ENCODE measurements at regions not wholly inside any gene's neighbourhood (a gene's known extent, or its start where the extent isn't known, plus 50 kb on each side); places are given as distances from the start of the nearest gene placed in this dataset.

DNA sequence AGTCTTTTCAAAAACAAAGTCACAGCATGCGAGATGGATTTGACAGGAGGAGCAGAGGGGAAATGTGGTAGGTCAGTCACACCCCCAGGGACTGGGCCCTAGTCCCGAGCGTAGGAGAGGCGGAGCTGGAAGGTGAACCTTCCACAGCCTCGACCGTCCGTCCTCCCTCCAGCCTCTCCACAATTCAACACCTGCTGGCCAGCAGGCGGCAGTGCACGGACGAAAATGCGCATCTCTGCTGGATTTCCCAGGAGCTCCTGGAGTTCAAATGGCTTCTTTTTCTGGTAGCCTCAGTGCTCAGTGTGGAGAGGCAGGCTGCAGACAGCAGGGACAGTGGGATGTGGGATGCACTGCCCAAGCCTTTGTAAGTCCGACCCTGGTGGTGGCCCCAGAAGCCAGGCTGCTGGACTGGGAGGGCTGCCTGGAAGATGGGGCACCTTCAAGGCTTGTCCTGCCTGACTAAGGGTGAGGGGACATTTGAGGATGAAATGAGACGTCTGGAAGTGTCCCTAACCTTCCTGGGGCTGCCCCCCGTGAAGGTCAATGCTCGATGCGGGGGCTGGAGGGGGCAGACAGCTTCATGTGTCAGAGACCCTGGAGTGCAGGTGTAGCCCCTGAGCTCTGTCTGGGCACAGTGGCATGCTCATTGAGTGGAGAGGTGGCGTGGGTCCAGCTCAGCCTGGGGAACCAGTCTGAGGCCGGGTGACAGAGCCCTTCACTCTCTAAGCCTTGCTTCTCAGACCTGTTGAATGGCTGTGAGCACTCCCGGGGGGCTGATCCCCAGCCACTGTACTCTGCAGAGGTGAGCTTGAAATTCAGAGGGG is 189.5 kb downstream of the TFCP2L1 start:
- no peak for DNase-seq (ENCODE audit: low read depth in 2 of 2)

DNA sequence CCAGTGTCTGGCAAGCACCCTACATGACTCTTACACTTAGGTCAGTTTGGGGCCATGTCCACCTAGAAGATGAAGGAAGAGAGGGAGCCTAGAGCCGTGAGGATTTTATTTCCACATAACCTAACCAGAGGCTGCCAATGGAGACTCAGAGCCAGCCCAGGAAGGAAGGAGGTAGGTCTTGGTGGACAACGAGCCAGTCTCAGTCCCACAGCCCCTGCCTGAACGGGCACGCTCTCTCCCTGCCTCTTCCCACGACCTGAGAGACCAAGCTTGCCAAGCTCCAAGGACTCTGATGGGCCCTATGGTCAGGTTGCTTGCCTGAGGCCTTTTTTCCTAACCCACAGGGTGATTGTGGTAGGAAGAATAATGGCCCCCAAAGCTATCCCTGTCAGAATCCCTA is 188.4 kb downstream of the TFCP2L1 start:
- DNase-seq (ENCODE audit: low read depth in 2 of 2) = no peak

DNA sequence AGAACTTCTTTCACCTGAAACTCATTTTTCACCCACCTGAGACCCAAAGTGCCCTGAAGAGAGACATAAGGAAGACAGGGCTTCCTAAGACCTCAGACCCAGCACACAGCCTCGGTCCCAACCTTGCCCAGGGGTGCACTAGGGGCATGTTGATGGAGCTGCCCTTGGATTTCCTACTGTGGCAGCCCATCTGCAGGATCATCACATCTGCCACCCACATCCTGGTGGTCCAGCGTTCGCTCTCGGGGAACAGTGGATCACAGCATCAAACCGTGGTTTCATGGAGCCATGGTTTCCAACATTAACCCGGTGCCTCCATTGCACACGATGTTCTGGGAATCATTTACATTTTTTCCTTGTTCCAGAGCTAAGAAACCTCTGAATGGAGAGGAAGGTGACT is 186.4 kb downstream of the TFCP2L1 start:
- DNase-seq (ENCODE audit: low read depth in 2 of 2) = no peak

DNA sequence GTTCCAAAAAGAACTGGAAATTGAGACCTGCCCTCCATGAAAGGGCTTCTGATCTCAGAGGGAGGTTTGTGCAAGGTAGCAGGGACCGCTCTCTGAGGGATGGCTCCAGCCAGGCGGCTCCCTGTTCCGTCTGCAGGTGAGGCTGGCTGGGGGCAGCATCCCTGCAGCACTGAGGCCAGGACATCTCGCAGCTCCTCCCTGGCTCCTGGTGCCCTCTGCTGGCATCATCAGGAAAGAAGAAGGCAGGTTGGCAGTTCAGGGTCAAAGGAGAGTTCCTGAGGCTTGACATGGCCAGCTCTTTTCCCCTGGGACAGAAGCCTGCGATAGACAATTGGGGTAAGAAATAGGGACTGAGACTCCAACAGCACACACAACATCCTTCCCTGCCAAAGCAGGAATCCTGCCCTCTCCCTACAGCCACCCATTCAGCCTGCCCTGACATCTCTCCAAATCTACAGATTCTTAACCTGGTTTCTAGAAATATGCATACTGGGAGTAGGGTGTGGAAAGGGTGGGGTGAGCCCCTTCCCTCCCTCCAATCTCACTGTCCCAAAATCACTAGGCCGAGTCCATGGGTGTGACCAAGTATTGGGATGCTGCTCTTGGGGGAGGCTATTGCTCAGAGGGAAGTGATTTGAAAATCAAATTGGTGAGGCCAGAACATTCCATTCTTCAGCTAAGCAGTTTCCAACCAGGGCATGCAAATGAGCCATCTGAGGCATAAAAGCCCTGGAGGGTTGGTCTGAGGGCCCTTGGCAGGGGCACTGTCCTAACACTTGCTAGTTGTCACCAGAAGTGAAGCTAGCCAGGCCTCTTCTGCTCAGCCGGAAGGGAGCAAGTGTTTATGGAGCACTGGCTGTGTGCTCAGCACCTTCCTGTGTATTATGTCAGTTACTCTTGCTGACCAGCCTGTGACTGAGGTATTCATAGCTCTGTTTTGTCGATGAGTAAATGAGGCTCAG is 185.4 kb downstream of the TFCP2L1 start:
- DNase-seq (ENCODE audit: low read depth in 2 of 2) = no peak

DNA sequence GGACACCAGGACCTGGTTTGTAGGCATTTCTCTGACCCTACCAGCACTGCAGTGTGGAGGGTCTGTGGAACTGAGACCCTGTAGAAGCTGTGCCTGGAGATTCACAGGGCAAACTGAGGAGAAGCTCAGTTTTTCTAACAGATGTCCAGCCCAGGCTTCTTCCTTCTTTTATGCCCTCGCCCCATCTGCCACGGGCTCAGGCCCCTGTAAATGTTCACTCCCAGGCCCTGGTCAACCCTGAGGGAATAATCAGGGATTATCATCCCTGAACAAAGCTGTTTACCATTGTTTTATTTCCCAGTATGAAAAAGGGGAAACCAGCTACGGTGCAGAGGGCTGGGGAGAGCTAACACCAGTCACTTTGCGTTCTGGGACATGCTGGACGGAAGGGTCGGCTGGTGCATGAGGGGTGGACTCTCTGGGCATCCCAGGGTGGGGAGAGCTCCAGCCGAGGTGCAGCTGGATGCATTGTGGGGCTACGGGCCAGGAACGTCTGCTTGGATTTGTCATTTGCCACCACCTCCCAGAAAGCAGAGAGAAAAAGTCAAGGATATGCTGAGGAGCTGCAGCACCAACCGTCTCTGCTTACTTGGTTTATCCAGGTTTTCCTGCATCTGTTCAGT is 183.8 kb downstream of the TFCP2L1 start:
- DNase-seq (ENCODE audit: low read depth in 2 of 2) = no peak

DNA sequence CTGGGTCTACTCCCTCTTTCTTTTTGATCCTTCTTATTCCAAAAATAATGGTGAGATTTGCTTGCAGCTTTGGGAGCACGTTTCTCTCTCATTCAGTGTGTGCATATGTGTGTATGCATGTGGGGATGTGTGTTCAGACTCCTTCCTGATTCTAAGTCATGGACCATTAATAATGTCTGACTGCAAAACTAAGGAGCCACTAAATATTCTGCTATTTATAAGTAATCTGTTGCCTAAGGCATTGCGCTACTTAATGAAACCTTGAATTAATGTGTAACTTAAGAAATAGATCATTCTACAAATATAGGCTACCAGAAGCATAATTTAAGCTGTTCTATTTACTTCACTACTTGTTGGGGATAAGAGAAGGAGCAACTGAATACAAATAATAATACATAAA is 182.1 kb downstream of the TFCP2L1 start:
- no peak for DNase-seq (ENCODE audit: low read depth in 2 of 2)

DNA sequence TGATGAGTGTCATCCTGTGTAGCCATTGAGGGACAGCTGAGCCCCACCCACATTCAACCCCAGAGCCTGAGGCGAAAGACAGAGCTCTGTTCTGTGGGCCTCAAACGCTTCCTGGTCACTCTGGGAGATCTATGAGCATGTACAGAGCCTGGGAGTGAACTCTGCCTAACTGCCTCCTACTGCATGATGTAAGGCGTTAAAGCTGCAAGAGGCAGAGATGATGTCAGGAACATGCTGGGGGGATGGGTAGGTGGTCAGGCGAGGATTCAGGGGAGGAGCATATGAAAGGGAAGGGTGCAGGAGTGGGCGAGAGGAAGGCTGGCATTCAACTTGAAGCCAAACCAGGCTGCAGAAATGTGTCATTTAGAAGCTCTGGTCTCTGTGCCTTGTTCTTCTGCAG is 181.0 kb downstream of the TFCP2L1 start:
- no peak for DNase-seq (ENCODE audit: low read depth in 2 of 2)

DNA sequence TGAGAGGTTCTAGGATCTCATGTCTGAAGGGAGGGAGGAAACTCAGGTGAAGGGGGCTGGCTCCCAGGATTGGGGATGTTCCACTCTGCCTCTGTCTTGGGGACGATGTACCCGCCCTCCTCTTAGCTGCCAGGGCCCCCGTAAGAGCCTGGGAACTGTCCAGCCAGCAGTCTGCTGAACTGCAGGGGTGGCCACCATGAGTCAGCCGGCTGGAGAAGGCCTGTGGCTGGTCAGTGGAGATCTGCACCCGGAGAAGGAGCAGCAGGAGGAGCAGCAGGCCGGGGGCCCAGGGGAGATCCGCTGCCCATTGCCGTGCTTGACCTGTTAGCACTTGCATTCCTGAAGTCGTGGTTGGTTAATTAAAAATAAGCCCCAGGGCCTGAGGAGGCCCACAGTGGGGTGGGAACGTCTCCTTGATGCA is 180.3 kb downstream of the TFCP2L1 start:
- no peak for DNase-seq (ENCODE audit: low read depth in 2 of 2)

DNA sequence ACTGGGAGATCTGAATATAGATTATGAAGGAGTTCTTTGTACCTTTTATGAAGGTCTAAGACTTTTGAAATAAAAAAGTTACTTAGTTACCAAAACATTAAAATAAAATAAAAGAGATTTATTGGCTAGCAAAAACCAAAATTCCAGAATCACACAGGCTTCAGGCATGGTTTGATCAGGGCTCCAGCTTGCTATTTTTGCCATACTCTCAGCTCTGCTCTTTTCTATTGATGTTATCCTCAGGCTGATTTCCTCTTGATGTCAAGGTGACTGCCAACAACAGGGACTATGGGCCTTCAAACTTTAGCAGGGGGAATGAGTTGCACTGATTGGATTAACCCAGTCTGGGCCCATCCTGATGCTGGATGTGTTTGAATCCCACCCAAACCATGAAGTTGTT is 174.1 kb downstream of the TFCP2L1 start:
- DNase-seq (ENCODE audit: low read depth in 2 of 2) = no peak

DNA sequence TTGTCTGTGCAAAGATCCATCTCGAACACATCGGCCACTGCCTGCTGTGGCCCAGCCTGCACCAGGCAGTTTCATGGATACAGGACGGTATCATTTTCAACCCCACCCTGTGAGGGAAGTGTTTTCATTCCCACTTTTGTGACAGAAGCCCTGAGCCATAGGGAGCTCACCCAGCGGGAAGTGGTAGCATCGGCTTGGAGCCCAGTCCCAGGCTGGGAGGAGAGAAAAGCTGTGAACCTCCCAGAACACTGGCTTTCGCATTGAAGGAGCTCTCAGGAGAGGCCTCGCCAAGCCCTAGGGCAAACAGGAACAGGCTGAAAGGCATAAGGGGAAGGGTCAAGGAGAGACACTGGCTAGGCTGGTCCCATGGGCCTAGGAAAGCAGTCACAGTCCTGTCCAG is 166.1 kb downstream of the TFCP2L1 start:
- no peak for DNase-seq (ENCODE audit: low read depth in 2 of 2)

DNA sequence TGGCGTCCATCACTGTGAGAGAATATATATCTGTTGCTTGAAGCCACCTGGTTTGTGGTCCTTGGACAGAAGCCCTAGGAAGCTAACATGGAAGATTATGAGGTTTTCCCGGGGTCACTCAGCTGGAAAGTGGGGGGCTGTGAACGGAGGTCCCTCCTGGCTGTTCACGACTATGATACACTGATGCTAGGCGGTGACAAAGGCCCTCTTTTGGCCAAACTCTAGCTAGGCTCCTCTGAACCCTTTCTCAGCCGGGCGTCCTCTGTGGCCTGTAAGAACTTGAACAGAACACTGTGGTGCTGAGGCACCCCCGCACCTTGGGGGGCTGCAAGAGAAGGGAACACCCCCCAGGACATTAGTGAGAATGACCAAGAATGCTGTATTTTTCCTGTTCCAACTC is 164.6 kb downstream of the TFCP2L1 start:
- no peak for DNase-seq (ENCODE audit: low read depth in 2 of 2)

DNA sequence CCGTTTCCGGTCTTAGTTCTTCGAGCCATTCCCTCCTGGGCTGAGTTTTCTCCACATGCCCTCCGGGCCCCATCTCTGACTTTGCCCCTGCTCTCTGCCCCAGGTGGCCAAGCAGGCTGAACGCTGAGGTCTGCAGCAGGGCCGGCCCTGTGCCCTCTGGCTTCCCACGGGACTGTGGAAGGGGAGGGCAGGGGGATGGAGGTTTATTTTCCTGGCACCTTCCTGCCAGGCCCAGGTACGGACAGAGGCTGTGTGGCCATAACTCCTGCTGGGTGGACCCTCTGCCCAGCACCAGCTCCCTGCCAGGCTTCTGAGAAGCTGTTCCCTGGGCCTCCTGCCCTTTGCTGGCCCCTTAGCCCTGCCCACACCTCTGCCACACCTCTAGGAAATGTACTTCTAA is 164.0 kb downstream of the TFCP2L1 start:
- no peak for DNase-seq (ENCODE audit: low read depth in 2 of 2)

DNA sequence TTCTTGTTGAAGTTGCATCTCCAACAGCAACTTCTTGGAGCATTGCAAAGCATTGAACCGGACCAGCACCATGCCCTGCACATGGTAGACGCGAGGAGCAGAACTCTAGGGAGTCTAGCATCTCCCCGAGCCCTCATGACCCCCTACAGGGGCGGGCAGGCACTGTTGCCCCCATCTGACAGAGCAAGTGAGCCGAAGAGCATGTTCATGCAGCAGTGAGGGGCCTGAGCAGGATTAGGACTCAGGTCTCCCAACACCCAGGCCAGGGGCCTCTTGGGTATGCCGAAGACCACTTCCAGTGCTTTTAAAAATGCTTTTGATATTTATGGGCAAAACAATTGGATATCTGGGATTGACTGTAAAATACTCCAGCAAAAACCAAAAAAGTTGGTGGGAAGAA is 163.3 kb downstream of the TFCP2L1 start:
- DNase-seq (ENCODE audit: low read depth in 2 of 2) = no peak

DNA sequence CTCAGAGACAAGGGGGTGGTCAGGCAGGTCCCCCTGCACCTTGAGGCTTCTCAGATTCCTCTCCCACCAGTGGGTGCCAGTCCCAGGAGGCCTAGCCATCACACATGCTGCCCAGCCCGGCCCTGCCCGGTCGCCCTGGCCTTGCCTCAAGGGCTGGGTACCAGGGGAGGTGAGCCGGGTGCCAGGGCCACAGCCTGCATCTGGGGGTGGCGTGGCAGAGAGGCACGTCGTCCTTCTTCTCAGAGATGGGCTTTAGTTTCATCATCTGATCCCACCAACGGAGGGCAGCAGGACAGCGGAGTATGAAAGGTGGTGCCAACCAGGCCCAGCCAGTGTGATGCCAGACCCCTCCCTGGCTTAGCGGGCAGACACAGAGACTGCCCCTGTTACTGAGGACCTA is 161.7 kb downstream of the TFCP2L1 start:
- DNase-seq (ENCODE audit: low read depth in 2 of 2) = no peak

DNA sequence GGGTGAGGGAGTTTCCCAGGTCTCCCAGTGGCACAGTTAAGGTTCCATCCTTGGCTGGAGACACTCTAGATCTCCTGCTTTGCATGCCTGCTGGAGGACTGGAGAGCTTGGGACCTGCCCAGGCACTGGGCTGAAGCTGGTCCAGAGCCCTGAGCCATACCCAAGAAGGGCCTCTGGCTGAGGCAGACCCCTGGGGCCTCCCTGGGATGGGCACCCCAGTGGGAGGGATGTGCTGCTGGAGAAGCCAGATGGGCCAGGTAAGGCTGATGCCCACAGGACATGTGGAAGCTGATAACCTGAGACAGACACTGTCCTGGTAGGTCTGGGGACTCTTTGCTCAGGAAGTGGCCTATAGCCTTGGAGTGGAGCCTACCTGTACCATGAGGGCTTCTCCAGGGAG is 160.7 kb downstream of the TFCP2L1 start:
- DNase-seq (ENCODE audit: low read depth in 2 of 2) = no peak

DNA sequence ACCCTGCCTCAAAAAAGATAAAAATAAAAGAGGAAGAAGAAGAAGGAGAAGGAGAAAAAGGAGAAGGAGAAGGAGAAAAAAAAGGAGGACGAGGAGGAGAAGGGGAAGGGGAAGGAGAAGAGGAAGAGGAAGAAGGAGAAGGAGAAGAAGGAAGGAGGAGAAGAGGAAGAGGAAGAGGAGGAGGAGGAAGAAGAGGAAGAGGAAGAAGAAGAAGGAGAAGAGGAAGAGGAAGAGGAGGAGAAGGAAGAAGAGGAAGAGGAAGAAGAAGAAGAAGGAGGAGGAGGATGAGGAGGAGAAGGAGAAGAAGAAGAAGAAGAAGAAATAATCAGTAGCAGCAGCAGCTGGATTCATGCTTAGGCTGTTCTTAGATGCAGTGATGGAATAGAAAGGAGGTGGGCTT is 159.7 kb downstream of the TFCP2L1 start:
- DNase-seq (ENCODE audit: low read depth in 2 of 2) = no peak

DNA sequence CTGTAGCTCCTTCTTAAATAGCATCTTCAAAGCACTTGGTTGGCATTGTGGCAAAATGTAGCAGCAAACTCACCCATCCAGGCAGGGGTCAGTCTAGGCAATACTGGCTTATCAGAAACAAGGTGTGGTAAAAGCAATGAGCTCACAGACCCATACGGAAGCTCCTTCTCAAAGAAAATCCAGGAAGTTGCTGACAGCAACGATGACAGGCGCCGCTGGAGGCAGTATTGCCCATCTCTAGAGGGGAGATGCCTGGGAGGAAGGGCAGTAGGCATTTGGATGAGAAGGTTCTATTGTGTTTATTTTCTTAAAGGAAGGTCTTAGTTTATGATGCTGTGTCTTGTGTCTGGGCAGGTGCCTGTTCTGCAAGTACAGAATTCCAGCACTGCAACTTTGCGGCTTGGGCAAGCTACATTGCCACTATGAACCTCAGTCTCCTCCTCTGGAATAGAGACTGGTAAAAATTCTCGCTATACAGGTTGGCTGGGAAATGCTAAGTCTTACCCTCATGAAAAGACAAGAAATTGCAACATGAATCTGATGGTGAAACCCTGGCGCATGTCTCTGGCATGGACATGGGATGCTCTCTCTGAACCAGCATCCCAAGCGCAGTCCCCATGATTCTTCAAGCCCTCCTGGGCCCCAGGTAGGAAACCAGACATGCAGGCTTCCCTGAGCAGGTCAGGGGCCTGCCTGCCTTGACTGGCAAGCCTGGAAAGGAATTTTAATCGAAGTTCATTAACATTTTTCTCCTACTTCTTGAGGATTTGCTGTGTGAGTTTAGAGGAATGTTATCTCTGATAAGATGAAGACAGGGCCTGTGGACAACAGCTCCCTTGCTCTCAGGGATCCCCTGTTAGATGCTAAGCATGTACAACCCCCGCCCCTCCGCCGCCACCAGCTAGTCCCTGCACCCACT is 156.0 kb downstream of the TFCP2L1 start:
- no peak for DNase-seq (ENCODE audit: low read depth in 2 of 2)

DNA sequence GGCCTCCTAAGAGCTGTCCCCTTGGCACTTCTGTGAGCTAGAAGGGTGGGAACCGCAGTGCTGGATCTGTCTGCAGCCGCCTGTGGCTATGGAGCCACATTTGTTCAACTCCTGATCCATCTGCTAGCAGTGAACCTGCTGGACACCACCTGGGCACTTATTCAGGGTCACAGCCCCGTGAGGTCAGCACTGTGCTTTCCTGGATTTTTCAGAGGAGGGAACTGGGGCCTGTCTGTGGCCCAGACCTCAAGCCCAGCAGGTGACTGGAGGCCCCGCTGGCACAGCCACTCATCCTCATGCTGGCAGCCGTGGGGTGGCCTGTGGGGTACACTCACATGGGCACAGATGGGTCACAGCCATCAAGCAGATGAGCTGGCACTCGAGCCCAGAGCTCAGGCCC is 155.3 kb downstream of the TFCP2L1 start:
- no peak for DNase-seq (ENCODE audit: low read depth in 2 of 2)

DNA sequence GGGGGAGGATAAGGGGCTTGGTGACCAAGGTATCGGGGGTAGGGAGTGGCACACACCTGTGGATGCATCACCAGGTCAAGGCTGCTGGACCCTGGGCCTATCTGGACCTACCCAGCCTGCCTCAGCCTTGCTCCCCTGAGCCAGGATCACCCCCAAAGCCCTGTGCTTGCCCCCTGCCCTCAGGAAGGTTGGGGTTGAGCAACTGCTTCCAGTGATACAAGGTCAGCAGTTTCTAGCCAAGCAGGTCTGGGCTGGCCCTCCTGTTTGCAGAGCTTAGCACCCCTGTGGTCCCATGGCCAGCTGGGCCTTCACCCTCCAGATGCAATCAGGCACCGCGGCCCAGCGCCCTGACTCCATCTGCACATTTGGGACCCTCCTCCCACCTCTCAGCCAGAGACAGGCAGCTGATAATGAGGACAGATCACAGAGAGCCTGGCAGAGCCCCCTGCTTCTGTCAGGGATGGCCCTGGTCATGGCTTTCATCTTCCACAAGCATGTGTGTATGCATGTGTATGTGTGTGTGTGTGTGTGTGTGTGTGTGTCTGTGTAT is 154.6 kb downstream of the TFCP2L1 start:
- DNase-seq (ENCODE audit: low read depth in 2 of 2) = no peak

DNA sequence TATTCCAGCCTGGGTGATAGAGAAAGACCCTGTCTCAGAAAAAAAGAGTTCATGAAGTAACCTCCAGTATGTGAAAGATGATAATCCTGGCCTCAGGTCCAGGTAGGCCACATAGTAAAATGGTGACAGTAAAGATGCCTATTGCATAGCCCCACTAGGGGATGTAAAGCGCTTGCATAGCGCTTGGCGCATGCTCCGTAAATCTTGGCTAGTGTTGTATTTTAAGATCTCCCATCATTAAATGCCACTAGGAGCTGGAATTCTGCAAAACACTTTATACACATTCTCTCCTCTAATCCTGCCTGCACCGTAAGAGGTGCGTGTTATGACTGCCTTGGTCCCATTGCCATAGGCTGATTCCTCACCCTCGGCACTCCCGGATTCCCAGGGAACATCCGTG is 153.6 kb downstream of the TFCP2L1 start:
- DNase-seq (ENCODE audit: low read depth in 2 of 2) = no peak
